OCI-LY7 (cell line): ENCODE measurements at regions not wholly inside any gene's neighbourhood (a gene's known extent, or its start where the extent isn't known, plus 50 kb on each side); places are given as distances from the start of the nearest gene placed in this dataset.

Experiments used
- BruUV-seq: library from RNA; stranded (reverse); fragments of 400-500 nt; replicated peaks from 2 replicates; lab custom pipeline; 2021; lab: Mats Ljungman, UMichigan
- CTCF ChIA-PET: fragments of 300-600 bp; sonication (Branson Sonifier 250); formaldehyde crosslinking; loops from one replicate; lab custom pipeline; 2022; ENCODE audit warnings: antibody characterized with exemption; ENCODE audit not compliant: unreplicated experiment; lab: Charles Lee
- POLR2A ChIA-PET: fragments of 300-600 bp; sonication (Branson Sonifier 250); formaldehyde crosslinking; loops from one replicate; lab custom pipeline; 2022; ENCODE audit warnings: antibody characterized with exemption; lab: Charles Lee
- DNase-seq: peaks from one replicate; pipeline ENCODE4 v3.0.0-alpha.2; 2015; ENCODE audit warnings: low spot score
- H2AFZ ChIP-seq: fragments of 200-600 bp; sonication (generic), shearing (Covaris generic); 2 replicates; pipeline ENCODE4 v1.6.1; 2014; ENCODE audit warnings: mild to moderate bottlenecking, antibody characterized with exemption, low read length, moderate library complexity
- H3K27ac ChIP-seq: fragments of 200-600 bp; sonication (generic); 2 replicates; pipeline ENCODE4 v1.5.1; 2014; ENCODE audit warnings: mixed run types, low read depth, mild to moderate bottlenecking, moderate library complexity, low read length, inconsistent platforms; ENCODE audit not compliant: poor library complexity, severe bottlenecking
- H3K36me3 ChIP-seq: fragments of 200-600 bp; sonication (generic); 2 replicates; pipeline ENCODE4 v1.6.1; 2014; ENCODE audit warnings: mild to moderate bottlenecking, antibody characterized with exemption, low read length, moderate library complexity, mixed read lengths; ENCODE audit not compliant: insufficient read depth
- H3K4me1 ChIP-seq: fragments of 200-600 bp; sonication (generic); 2 replicates; pipeline ENCODE4 v1.5.1; 2014; ENCODE audit warnings: mild to moderate bottlenecking, low read length; ENCODE audit not compliant: insufficient read depth, poor library complexity, severe bottlenecking
- H3K4me2 ChIP-seq: fragments of 200-600 bp; sonication (generic); 2 replicates; pipeline ENCODE4 v1.6.1; 2014; ENCODE audit warnings: mild to moderate bottlenecking, low read length
- H3K4me3 ChIP-seq: fragments of 200-600 bp; sonication (generic); 2 replicates; pipeline ENCODE4 v1.5.1; 2014; ENCODE audit warnings: mild to moderate bottlenecking, low read depth, low read length; ENCODE audit not compliant: poor library complexity, severe bottlenecking
- H3K79me2 ChIP-seq: fragments of 200-600 bp; sonication (generic); 2 replicates; pipeline ENCODE4 v1.6.1; 2016; ENCODE audit warnings: low read depth, mild to moderate bottlenecking, low read length, moderate library complexity, mixed read lengths; ENCODE audit not compliant: insufficient read depth
- H3K9me2 ChIP-seq: fragments of 200-600 bp; sonication (generic); 2 replicates; pipeline ENCODE4 v1.6.1; 2016; ENCODE audit warnings: mild to moderate bottlenecking, low read length, mixed read lengths; ENCODE audit not compliant: insufficient read depth
- H3K9me3 ChIP-seq: fragments of 200-600 bp; sonication (generic); 2 replicates; pipeline ENCODE4 v1.6.1; 2014; ENCODE audit warnings: mild to moderate bottlenecking, mixed run types, low read length, mixed read lengths
- H4K20me1 ChIP-seq: fragments of 200-600 bp; sonication (generic); 2 replicates; pipeline ENCODE4 v1.6.1; 2014; ENCODE audit warnings: mild to moderate bottlenecking, antibody characterized with exemption, low read length, moderate library complexity, mixed read lengths; ENCODE audit not compliant: insufficient read depth
- CTCF ChIP-seq: fragments of 200-600 bp; sonication (generic); conservative IDR thresholded peaks from 2 replicates; pipeline ENCODE4 v1.5.1; 2014; ENCODE audit warnings: mild to moderate bottlenecking, antibody characterized with exemption, low read length, moderate library complexity, mixed read lengths
- EZH2phosphoT487 ChIP-seq: fragments of 200-600 bp; sonication (generic); IDR thresholded peaks from 2 replicates; pipeline ENCODE4 v1.6.1; 2018; ENCODE audit warnings: low read depth, borderline replicate concordance, mild to moderate bottlenecking, mixed run types, antibody characterized with exemption, low read length, moderate library complexity, mixed read lengths
- intact Hi-C: fragments of 100-400 bp; cut with micrococcal nuclease; formaldehyde crosslinking; loops from one replicate; pipeline ENCODE4 v1.10.0; 2022; ENCODE audit not compliant: unreplicated experiment

- Histone ChIP-seq H3K4me3 (no peak overlapping the region), H2AFZ (no peak overlapping the region), H3K9me2 (no peaks in the 10 kb centered on the region), H3K4me2 (no peak overlapping the region), H3K9me3 (no peaks in the 10 kb centered on the region), H4K20me1 (no peaks in the 10 kb centered on the region), H3K4me1 (no peaks in the 10 kb centered on the region), H3K27ac (no peak overlapping the region), H3K36me3 (no peaks in the 10 kb centered on the region), H3K79me2 (no peaks in the 10 kb centered on the region)
- BruUV-seq: no TSS peak
- ChIA-PET POLR2A (no interaction called here), CTCF (no interaction called here)
- intact Hi-C loops: no loop called here
- DNase-seq: no peak
- TF ChIP-seq EZH2phosphoT487: no peak
- no peak for TF ChIP-seq CTCF
These were observed 453.2 kb downstream of the DOK5 start for GRCh38 chr20:54928564-54928963.

- Histone ChIP-seq H3K9me3 (no peaks in the 10 kb centered on the region), H3K27ac (no peak overlapping the region), H3K36me3 (no peaks in the 10 kb centered on the region), H3K79me2 (no peaks in the 10 kb centered on the region), H4K20me1 (no peaks in the 10 kb centered on the region), H3K9me2 (no peaks in the 10 kb centered on the region), H2AFZ (no peak overlapping the region), H3K4me1 (no peaks in the 10 kb centered on the region), H3K4me2 (no peak overlapping the region), H3K4me3 (no peak overlapping the region)
- ChIA-PET POLR2A (no interaction called here), CTCF (interaction anchor here (0.6 kb wide), 1 partner anchor 370 kb away, joined by 3 read pairs; no protein-coding TSS in a partner anchor)
- no TSS peak for BruUV-seq
- intact Hi-C loops: no loop called here
- TF ChIP-seq CTCF: no peak
- no peak for TF ChIP-seq EZH2phosphoT487
- no peak for DNase-seq
These were observed 447.2 kb downstream of the DOK5 start for GRCh38 chr20:54922636-54923035.

GRCh38 chr20:54922096-54922495 lies 446.7 kb downstream of the DOK5 start:
- H3K9me3 ChIP-seq: no peaks in the 10 kb centered on the region
- ChIA-PET CTCF (interaction anchor here (0.6 kb wide), 1 partner anchor 370 kb away, joined by 3 read pairs; no protein-coding TSS in a partner anchor), POLR2A (no interaction called here)
- TF ChIP-seq CTCF (no peak), EZH2phosphoT487 (no peak)
- H3K36me3 ChIP-seq: no peaks in the 10 kb centered on the region
- no peak overlapping the region for H3K4me3 ChIP-seq
- no peak overlapping the region for H2AFZ ChIP-seq
- intact Hi-C loops: no loop called here
- BruUV-seq: no TSS peak
- no peaks in the 10 kb centered on the region for H3K9me2 ChIP-seq
- DNase-seq: no peak
- no peaks in the 10 kb centered on the region for H4K20me1 ChIP-seq
- no peaks in the 10 kb centered on the region for H3K4me1 ChIP-seq
- H3K4me2 ChIP-seq: no peak overlapping the region
- H3K79me2 ChIP-seq: no peaks in the 10 kb centered on the region
- H3K27ac ChIP-seq: no peak overlapping the region
